HG03521 (cell line): ENCODE measurements at regions not wholly inside any gene's neighbourhood (a gene's known extent, or its start where the extent isn't known, plus 50 kb on each side); places are given as distances from the start of the nearest gene placed in this dataset.

Experiments used
- ATAC-seq: cut with Tn5 transposase; IDR thresholded peaks from one replicate; pipeline ENCODE4 v1.9.1; 2021; ENCODE audit warnings: mild to moderate bottlenecking, moderate library complexity; ENCODE audit not compliant: unreplicated experiment

DNA sequence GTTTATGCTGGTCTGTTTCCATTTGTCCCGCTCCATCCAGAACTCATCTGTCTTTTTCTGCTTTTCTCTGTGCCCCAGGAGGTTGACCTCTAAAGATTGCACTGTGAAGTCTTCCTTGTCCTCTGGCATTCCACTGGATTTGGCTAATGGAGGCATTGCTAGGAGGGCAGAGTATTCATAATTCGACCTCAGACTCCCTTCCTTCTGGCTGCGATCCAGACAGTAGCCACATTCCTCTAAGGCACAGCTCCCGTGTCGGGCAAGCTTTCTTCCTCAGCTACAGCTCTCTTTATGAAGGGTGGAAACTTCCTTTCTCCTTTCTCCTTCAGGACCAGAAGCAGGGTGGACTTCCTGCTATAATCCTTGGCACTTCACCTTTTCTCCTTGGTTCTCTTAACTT lies 175.9 kb downstream of the BAMBI start:
- no peak for ATAC-seq

DNA sequence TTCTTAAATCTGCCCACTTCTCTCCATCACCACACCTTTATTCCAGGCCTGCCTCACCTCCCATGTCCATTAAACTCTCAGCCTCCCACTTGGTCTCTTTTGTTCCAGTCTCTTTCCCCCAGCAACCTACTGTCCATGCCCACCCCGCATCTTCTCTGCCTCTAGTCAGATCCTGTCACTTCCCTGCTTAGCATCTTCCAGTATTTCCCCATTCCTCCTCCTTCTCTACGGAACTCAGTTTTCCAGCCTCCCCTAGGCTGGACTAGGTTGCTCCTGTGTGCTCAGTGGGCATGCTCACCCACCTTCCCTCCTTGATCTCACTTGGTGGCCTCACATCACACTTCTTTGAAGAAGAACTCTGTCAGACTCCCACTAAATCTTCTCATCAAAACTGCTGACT lies 179.8 kb downstream of the BAMBI start:
- ATAC-seq: no peak

GRCh38 chr10:28858646-28859045 lies 181.3 kb downstream of the BAMBI start:
- ATAC-seq: no peak

GRCh38 chr10:28859791-28860190 lies 182.5 kb downstream of the BAMBI start:
- ATAC-seq: no peak

GRCh38 chr10:28862219-28862618 lies 184.9 kb downstream of the BAMBI start:
- ATAC-seq: no peak

- ATAC-seq: no peak
Measured at GRCh38 chr10:28869606-28870201, 192.4 kb downstream of the BAMBI start.

DNA sequence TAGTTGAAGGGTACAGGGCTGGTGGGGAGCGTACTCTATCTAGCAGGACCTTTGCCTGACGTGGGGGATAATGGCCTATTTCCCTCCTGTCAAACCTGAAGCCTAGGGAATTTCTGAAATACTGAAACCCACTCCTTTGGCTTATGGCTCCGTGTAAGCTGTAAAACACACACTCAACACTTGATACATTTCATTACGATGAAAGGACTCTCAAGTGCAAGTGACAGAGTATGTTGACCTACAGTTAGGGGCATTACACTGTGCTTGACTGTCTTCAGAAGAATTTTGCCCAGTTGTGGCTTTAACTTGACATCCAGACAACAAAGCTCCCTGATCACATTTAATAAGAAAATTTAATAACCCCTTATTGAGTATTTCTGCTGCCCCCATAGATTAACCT lies 194.3 kb downstream of the BAMBI start:
- no peak for ATAC-seq

DNA sequence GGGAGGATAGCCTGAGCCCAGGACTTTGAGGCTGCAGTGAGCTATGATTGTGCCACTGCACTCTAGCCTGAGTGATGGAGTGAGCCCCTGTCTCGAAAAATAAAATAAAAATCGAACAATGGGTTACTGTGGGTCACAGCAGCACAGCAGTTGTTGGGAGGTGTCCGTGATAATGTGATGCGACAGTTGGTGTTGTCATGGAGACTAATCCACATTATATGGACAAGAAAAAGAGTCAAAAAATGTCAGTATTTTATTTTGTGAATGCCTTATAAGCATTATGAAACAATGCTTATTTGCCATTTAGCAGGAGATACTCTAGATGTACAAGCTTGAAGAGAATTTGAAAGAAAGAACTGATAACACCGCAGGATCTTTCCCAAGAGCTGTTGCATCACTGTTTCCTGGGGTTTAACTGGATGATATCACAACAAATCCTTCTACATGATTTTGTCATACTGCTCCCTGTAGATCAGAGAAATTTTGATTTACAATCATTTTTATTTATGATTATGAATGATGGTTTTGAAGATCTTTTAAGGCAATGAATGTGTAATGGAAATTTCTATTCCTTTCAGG lies 195.4 kb downstream of the BAMBI start:
- ATAC-seq: no peak

GRCh38 chr10:28873540-28873939 lies 196.2 kb downstream of the BAMBI start:
- ATAC-seq: no peak

DNA sequence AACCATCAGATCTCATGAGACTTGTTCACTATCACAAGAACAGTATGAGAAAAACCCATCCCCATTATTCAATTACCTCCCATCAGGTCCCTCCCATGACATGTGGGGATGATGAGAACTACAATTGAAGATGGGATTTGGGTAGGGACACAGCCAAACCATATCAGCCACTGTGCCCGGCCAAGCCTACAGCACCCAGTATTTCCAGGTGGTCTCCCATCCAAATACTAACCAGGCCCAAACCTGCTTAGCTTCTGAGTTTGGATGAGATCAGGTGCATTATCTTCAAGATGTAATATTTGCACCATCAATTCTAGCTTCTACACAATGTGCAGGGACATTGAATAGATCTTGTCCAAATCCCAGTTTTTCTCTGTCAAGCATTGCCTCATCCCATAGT lies 196.9 kb downstream of the BAMBI start:
- ATAC-seq: no peak

- no peak for ATAC-seq
Measured at GRCh38 chr10:28875549-28876081, 198.3 kb downstream of the BAMBI start.

GRCh38 chr10:28878236-28878970 lies 201.1 kb downstream of the BAMBI start:
- no peak for ATAC-seq

DNA sequence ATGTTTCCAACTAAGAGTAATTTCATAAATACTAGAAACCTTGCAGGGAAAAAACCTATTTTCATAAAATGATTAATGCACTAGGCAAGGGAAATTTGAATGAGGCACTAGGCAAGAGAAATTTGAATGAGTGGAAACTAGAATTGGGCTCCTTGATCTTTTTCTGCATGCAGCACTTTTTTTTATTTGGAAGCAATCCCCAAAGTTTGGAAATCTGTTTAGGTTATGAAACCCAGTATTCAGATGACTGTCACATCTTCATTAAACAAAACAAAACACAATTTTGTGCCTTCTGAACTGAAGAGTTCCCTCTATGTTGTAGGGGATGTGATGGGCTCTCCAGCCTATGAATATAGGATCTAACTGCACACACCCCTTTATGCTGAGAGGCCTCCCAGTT lies 201.9 kb downstream of the BAMBI start:
- no peak for ATAC-seq

- no peak for ATAC-seq
Measured at GRCh38 chr10:28879875-28880682, 202.8 kb downstream of the BAMBI start.

- no peak for ATAC-seq
Measured at GRCh38 chr10:28880683-28880950, 203.3 kb downstream of the BAMBI start.

GRCh38 chr10:28881171-28881882 lies 204.0 kb downstream of the BAMBI start:
- no peak for ATAC-seq

DNA sequence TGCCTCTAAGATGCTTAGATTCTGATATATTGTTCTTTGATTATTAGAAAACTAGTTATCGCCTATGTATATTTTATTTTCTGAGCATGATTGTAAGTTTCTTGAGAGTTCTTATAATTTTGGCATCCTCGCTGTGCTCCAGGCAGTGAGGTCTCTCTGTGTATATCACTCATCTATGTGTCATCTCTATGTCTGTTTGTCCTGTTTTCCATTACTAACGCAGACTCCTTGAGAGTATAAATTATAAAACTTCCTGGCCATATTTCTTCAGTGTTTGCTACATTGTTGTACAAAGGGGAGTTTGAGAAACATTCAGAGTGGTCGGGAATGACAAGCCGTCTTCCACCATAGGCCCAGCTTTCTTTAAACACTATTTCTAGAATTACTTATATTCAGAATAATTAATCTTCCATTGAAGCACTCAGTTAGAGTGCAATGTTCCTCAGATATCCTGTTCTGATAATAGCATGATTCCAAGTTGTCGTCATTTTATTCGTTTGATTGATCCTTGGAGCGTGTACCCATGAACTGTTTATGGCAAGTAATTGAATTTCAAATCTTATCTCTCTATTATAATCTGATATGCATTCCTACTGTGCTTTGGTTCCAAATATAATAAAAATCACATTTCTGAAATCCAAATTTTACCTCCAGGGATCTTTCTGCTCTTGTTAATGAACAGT lies 206.6 kb downstream of the BAMBI start:
- no peak for ATAC-seq

GRCh38 chr10:28890121-28890950 lies 213.0 kb downstream of the BAMBI start:
- ATAC-seq: no peak

DNA sequence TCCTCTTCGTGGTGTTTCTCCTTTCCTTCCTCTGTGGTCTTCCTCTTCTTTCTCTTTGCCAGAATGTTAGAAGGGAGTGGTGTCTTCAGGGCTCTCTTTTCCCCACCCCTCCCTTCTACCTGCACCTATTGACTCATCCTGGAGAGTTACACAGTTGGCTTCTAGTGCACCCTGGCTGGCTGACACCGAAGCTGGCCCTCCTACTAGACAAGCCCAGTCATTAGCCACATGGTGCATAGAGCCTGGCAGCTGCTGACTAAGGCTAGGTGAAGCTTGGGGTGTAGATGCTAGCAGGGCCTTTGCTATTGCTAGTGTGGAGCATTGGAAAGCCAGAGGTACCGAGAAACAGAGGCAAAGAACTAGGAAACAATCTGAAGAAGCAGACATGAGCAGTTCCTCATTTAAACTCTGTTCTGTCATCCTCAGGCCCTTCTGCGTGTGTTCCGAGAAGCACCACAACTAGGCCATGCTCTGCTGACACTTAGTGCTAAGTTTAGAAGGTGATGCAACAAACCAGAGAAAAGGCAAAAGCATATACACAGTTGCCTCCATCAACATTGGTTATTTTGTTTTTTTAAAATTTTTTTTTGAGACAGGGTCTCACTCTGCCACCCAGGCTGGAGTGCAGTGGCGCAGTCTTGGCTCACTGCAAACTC lies 213.9 kb downstream of the BAMBI start:
- no peak for ATAC-seq
